HG03342 (cell line): ENCODE measurements at regions not wholly inside any gene's neighbourhood (a gene's known extent, or its start where the extent isn't known, plus 50 kb on each side); places are given as distances from the start of the nearest gene placed in this dataset.
"Not testable (repeated sequence)": the region's sequence is repeated elsewhere in the genome, so short reads cannot be mapped to it uniquely, and the experiment has no call there.

Experiments used
- ATAC-seq: cut with Tn5 transposase; IDR thresholded peaks from one replicate; pipeline ENCODE4 v1.9.1; 2021; ENCODE audit warnings: mild to moderate bottlenecking, moderate library complexity; ENCODE audit not compliant: unreplicated experiment

DNA sequence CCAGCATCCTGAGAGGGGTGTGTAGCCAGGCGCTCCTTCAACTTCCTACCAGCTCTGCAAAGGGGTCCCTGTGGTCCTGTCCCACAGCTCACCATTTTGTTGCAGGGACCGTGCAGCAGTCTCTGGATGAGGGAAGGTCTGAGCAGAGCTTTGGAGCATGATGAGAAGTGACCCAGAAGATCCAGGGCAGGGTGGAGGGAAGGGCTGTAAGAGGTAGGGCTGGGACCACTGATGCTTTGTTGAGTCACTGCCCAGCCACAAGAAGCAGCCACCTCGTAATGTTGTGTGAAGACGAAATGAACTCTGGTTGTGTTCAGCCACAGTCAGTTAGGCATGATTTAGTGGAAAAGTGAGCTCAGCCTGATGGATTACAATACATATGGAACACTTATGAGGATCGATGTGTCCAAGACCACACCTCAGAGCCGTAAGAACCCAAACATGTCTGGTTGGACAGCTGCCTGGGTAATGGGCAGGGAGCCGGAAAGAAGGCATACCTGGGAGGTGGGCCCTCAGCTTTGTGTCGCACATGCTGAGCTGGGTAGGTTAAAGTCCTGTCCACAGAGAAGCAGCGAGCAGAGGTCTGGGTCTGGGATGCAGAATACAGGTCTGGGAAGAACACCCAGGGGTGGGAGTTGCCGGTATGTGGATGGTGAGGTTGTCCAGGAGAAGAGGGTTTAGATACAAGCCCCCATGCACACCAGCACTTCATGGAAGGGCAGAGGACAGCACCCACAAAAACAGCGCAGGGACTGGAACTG lies 250.1 kb downstream of the GADD45G start:
- no peak for ATAC-seq

DNA sequence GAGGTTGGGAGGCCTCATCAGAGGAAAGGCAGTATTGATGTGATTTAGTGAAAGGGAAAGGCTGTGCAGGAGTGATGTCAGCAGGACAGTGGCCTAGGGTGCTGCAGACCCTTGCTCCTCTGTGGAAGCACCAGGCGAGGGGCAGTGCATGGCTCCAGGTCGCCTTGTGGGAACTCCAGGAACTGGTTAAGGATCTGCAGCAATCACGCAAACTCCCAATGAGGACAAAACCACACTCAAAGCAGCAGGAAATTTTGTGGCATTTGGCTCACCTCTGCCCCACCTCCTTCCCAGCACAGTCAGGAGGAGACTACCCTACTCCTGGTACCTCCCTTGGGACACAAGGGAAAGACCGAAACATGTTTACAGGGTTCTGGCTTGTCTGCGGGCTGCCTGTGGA lies 251.5 kb downstream of the GADD45G start:
- ATAC-seq = not testable (repeated sequence)

DNA sequence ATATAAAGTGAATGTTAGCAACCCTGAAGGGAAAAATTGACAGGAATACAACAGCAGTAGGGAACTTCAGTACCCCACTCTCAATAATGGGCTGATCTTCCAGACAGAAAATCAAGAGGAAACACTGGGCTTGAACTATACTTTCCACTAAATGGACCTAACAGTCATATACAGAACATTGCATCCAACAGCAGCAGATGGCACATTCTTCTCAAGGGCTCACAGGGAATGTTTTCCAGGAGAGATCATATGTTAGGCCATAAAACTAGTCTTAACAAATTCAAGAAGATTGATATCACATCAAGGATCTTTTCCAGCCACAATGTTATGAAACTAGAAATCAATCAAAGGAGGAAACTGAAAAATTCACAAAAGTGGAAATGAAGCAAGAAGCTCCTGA lies 252.1 kb downstream of the GADD45G start:
- ATAC-seq = not testable (repeated sequence)

DNA sequence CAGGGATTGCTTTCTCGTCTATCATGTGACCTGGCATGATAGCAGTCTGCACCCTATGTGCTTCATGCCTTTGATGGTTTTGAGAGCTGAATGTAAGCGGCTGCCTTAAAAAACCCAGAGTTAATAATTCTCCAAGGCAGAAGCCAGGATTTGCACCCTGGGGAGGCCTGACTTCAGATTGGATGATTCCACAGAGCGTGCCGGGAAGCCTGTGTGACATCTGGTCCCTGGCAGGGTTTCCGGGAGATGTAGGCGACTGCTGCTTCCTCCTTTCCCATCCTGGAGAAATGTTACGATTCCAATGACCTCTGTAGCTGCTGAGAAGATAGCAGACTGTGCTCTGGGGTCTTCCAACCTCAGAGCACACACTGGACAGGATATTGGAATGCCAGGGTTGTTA lies 255.0 kb downstream of the GADD45G start:
- ATAC-seq = not testable (repeated sequence)

DNA sequence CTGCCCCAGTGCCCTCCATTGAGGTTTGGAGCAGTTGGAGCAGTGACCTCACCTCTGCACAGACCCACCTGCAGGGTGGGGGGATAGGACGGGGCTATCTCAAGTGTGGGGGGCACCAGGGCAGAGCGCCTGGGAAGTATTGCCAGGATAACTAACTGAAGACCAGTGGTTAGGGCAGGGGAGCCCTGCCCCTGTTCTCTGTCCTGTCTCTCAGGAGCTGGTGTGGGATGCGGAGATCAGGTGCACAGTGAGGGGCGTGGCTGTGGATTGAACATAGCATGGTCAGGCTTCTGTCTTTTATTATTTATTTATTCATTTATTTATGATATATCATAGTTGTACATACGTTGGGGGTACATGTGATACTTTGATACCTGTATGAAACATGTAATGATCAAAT lies 256.6 kb downstream of the GADD45G start:
- not testable (repeated sequence) for ATAC-seq

DNA sequence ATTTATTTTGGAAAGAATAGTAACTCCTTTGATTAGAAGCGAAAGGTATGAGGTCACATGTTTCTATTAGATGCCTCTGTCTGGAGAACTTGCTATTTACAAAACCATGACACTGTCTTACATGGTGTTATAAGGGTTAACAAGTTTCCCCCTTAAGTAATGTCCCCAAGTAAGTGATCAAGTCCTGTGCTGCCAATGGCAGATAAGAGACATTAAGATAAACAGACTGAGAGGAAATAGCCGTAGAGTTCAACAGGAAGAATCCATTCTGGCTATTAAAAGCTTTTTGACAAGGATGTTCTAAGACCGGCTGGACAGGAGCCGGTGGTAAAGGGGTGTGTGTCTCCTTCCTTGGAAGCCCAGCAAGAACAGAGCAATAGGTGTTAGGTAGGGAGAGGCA lies 257.5 kb downstream of the GADD45G start:
- no peak for ATAC-seq

DNA sequence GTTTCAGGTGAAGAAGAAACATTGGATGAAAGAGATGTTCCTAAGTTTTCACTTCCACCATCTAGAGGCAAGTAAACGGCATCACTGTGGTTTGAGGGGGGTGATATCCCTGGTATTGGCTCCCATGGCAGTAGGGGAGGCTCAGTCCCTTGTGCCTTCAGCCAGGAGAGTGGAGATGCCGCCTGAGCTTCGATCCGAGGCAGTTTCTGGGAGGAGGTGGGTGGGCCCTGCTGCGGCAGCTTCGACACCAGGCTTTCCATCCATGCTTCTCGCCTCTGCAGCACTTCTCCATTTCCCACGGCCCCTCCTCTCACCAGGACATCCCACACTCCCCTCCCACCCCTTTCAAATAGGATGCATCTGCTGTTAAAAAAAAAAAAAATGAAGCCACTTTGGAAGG lies 258.3 kb downstream of the GADD45G start:
- no peak for ATAC-seq

DNA sequence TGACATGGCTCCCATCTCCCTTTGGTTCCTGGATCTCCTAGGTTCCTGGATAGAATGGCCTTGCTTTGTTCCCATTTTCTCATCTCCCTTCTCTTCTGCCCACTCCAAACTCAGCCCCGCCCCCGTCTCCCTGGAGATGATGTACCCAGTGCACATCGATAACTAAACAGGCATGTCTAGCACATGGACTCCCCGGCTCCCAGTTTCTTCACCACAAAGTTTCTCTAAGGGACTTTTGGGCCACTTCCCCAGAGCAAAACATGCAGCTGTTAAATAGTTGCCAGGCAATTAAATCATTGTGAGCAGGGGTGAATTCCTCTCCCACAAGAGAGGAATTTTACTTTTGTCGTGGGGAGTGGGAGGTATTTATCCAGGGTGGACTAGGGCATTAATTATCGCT lies 259.0 kb downstream of the GADD45G start:
- ATAC-seq = no peak

DNA sequence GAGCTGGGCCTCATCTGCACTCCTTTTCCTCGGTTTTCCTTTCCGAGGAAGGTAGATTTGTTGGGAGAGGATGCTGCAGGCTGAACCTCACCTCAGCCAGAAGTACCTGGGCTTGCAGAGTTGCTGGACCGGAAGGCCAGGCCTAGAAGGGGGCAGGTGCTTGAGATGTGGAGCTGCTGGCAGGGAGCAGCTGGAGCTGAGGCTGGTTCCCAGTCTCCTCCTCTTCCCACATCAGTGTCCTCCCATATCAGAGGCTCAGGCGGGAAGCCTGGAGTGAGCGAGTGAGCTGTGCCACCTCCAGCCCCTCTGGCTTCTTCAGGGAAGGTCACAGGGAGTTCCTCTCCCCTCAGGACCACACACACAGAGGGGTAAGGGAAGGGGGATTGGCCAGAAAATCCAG lies 259.4 kb downstream of the GADD45G start:
- ATAC-seq = no peak

DNA sequence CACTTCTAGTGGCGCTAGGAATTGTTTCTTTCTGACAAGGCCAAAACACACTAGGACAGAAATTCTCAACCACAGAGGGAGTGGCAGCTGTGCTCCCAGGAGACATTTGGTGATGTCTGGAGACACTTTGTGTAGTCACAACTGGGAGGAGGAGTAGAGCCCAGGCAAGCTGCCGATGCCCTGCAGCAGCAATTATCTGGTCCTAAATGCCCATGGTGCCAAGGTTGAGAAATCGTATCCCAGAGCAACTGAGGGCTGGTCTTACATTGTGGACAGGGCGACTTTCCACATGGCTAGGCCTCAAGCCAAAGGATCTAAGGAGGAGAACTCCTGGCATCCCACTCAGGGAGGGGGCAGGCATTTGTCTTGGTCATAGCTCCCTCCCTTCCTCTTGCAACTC lies 259.9 kb downstream of the GADD45G start:
- no peak for ATAC-seq

DNA sequence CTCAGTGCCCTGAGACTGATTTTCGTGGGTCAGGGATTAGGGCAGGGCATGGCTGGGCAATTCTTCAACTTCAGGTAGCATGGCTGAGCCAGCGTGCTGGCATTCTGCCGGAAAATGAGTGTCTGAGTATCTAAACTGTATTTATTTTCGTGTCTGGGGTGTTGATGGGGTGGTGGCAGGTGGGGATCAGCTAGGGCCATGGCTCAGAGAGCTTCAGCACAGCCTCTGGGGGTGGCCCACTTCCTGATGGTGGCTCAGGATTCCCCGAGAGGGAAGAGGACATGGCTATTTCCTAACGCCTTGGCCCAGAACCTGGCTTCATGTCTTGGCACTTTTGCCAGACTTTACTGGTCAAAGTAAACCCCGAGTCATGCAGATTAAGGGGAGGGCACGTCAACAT lies 260.5 kb downstream of the GADD45G start:
- ATAC-seq = no peak

DNA sequence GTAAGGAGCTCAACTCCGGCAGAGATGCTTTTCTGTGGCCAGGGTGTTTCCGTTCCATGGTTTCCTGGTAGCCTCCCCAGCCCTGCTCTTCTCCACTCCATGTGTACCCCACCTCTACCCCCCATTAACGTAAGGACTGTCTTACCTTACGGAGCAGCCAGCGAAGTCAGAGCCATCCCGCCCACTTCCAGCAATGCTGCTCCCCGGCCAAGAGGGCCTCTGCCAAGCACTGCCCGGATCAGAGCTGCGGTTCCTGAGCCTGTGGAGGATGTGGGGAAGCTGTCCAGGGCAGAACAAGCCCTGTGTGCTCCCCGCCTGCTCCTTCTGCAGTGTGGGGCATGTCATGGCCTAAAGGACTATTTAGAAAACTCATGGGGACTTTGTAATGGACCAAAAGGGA lies 261.2 kb downstream of the GADD45G start:
- ATAC-seq = no peak

DNA sequence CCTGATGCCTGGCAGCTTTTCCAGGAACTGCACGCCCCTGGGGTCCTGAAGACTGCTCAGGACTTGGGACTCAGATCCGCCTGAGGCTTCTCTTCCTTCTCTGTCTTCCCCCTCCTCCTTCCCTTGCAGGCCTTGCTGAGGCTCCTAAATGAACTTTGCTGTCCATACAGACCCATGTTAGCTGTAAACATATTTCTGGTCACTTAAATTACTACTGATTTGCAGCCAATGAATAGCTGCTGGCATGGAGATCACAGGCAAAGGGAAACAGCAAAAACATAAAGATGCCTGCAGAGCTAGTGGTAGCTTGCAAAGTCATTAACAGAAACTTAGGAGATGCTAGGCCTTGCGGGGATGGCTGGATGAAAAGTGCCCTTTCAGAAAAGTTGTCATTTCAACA lies 261.9 kb downstream of the GADD45G start:
- ATAC-seq = no peak

DNA sequence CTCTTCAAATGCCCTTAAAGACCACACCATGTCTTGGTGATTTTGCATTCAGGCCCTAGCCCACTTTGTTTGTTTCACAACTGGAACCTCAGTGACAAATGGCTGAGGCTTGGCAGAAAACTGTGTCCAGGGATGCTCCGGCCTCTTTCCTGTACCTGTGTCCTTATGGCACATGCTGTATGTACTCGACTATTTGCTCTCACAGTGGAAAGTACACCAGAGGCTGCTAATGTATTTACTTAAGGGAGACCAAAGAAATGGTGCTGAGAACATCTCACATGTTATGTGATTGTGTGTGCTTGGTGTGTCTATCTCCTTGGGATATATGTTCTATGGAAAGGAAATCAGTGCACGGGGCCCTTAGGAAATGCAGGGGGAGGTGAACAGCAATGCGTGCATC lies 263.3 kb downstream of the GADD45G start:
- ATAC-seq = no peak

DNA sequence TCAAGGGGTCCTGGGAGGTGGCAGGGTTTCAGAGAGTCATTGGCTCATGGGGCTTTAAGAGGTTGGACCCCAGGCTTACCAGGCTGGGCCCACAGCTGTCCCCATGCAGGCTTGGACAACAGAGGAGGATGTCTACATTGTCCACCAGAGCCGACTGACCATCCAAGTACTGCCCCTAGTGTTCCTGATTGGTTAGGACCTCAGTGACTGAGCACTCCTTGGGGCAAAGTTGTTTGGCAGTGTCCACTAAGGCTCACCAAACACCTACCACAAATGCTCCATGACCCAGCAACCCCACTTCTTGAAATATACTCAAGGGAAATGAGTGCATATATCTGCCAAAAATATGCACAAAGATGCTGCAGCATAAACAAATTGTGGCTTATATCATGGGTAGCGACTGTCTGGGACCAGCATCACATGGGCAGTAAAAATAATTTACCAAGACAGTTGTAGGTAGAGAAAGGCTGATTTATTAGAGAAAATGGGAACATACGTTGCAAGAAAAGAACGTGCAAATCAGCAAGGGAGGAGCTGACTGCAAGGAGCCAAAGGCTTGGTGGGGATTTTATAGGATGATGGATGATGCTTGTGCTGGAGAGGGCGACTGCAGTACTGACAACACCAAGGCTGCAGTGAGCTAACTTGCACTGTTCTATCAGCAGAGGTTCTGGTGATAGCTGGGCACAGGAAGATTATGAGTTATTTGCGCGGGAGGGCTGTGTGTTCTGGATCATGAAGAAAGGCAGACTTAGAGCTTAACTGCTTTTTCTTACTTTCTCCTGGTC lies 265.2 kb downstream of the GADD45G start:
- ATAC-seq = no peak

DNA sequence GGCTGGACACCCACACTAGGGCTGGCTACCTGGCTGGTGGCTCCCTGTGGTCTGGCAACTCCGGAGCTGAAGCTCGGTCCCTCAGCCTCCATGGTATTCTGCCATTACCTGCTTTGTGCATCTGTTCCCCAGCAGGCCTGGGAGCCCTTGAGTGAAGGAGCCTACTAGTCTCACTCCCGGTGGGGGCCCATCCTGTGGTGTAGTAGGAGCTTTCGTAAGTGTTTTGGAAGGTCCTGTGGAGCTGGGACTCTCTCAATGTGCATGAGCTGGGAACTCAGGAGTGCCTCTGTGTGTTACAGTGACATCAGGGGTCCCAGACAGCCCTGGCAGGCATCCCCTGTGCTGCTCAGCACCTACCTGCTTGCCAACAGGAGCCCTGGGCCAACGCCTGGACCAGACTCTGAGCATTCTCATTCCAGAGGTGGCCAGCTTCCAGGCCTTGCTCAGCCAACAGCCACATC lies 267.1 kb downstream of the GADD45G start:
- ATAC-seq = no peak

DNA sequence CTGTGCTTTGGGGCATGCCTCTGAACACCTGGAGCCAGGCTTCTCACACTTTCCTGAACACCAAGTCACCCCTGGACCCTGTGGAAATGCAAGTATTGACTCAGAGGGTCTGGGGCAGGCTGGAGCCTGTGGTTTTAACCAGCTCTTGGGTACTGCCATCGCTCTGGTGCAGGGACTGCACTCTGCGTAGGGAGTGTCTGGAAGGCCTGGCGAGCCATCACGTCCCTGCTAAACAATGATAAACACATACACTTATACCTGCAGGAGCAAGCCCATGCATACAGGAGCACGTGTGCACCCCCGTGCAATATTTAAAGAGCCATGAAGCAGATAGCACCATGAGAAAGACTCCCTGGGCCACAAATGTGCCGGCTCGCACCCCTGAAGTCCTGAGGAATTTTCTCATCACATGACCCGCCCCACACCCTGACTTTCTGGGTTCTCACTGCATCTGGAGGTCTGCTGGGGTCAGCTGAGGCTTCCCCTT lies 267.7 kb downstream of the GADD45G start:
- ATAC-seq = no peak

DNA sequence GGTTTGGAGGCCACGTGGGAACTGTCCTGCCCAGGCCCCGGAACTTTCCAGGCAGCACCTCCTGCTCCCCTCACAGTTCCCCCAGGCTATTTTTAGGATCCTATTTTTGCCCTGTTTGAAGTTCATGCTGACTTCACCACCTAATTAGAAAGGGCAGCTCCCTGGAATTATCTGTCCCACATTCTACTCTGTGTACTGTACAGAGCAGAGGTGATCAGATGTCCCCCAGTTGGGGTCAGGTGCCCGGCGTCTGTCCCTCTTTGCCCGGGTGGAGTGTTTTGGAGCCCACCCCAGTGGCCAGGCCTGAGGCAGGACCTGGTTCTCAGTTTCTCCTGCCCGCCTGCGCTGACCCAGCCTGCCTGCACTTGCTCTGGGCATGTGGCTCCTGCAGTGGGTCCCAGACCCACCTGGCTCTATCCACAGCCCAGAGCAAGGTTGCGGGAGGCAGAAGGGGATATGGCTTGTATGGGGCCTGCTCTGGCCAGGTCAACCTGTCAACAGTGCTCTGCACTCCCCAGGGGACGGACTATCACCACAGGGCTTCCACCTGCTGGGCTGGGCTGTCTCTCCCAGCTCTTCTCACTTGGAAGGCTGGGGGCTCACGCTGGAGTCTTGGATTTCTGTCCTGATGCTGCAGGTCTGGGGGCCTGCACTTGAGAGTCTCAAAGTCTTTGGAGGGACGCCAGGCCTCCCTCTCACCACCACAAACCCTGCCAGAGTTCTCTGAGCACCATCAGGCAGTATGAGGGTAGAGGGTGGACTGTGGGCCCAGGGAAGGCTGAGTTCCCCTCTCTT lies 268.3 kb downstream of the GADD45G start:
- ATAC-seq = no peak

DNA sequence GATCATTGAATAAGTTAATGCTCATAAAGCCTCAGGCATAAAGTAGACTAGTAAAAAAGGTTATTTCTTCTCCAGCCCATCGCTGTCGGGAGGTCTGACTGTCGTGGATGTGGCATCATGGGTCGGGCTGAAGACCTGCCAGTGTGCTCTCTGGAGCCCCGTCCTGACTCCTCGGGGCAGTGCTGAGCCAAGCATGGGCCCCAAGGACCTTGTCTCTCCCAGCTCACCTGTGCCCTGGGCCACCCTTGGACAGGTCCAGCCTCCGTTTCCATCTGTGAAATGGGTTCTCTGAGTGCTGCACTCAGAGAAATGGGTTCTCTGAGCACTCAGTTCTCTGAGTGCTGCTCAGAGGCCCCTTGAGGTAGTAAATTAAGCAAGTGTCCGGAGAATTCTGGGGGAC lies 269.0 kb downstream of the GADD45G start:
- no peak for ATAC-seq

DNA sequence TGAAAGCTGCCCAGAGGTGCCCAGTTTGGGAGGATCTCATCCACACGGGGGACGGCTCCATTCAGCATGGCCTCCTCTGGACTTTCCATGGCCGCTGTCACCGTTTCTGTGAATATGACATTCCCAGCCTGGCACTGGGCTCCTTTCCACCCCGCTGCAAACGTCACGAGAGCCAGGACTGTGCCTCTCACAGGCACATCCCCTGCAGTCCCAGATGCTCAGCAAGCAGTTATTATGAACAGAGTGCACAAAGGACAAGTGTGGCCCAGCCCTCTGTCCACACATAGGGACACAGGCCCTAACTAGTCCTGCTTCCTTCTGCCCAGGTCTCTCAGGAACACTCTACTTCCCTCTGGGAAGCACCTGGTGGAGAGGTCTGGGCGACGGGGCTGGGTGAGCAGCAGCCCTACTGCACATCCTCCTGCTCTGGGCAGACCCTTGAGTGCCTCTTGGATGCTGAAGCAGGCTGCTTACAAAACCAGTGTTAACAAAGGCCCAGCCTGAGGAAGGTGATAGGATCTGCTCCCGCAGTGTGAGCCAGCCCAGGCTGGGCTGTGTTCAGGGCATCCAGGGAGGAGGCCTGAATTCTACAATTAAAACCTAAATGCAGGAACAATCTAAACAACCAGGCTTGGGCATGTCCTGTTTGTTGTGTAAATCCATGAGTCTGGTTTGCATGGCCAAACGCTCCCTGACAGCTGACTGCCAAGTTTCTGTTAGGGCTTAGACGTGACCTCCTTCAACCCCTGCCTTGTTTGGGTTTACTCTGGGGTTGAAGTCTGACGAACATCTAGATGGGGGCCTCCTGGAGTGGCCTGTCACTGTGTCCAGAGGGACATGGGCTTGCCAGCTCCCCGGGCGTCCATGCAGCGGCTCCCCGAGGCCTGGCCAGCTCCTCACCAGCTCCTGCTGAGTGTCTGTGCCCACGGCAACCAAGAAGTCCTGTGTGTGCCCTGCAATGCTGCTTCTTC lies 269.8 kb downstream of the GADD45G start:
- no peak for ATAC-seq
